ENCODE measurements at regions not wholly inside any gene's neighbourhood (a gene's known extent, or its start where the extent isn't known, plus 50 kb on each side); places are given as distances from the start of the nearest gene placed in this dataset.

DNA sequence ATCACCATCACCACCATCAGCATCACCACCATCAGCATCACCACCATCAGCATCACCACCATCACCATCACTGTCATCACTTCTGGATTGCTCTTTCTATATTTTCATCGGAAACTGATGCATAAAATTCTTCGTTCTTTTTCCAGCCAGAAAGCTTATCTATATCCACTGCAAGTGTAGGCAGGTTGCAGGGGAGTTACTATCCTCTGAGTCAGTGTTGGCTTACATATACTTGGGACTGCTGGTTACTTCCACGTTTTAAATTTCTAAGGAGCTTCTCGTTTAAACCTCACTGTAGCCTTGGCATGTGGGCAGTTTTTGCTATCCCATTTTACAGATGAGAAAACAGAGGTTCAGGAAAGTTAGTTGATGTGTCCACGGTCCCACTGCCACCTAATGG is 66.1 kb downstream of the FOXL3 start:
- intact Hi-C loops (cut with DNase I), result no loop called here
- WGBS, 2 donors, result 81 to 85% methylated on average over 5 of the region's 5 CpGs
- TF ChIP-seq, protein P1, sequence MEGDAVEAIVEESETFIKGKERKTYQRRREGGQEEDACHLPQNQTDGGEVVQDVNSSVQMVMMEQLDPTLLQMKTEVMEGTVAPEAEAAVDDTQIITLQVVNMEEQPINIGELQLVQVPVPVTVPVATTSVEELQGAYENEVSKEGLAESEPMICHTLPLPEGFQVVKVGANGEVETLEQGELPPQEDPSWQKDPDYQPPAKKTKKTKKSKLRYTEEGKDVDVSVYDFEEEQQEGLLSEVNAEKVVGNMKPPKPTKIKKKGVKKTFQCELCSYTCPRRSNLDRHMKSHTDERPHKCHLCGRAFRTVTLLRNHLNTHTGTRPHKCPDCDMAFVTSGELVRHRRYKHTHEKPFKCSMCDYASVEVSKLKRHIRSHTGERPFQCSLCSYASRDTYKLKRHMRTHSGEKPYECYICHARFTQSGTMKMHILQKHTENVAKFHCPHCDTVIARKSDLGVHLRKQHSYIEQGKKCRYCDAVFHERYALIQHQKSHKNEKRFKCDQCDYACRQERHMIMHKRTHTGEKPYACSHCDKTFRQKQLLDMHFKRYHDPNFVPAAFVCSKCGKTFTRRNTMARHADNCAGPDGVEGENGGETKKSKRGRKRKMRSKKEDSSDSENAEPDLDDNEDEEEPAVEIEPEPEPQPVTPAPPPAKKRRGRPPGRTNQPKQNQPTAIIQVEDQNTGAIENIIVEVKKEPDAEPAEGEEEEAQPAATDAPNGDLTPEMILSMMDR (IDR thresholded peaks at IDR 0.05), result no peak
- H3K36me3 ChIP-seq, result no peaks in the 10 kb centered on the region
- H3K4me3 ChIP-seq, result no peak overlapping the region
- H3K9me3 ChIP-seq, result peaks cover 0 to 9% (median 0%) of the 10 kb centered on the region in 11 donors
- DNase-seq, result no peak
- no peak for ATAC-seq
- peaks cover 0 to 52% (median 38%) of the 10 kb centered on the region in 7 donors for H3K27me3 ChIP-seq
- H3K4me1 ChIP-seq, result peaks cover 0 to 13% (median 0%) of the 10 kb centered on the region in 9 donors
- H3K27ac ChIP-seq, result no peak overlapping the region

DNA sequence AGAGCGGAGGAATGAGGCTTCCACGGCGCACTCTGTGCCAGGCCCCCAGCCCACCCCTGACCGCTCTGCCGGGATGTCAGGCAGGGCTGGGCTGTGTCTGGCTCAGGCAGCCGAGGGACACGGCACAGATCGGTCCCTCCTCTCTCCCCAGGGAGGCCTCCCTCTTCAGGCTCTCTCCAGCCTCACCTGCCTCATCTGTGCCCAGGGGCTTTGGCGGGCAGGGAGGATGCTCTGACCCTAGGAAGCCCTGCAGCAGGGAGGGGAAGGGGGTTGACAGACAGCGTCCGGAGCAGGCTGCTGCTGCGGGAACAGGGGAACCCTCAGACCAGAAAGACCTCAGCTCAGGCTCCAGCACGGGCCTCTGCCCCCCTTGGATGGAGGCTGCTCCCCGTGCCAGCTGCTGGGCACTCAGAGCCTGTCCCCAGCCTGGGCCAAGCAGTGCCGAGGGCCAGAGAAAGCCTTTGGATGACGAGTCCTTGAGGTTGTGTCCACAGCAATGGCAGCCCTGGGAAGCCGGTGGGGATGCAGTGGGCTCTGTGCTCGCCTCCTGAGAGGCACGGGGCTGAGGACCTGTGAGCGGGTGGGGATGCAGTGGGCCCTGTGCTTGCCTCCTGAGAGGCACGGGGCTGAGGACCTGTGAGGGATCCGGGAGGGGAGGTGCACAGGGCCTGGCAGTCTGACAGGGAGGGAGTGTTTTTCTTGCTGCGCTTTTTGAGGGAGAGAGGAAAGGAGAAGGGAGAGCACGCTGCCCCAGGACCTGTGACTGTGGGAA is 66.9 kb downstream of the FOXL3 start:
- H3K9me3 ChIP-seq, result peaks cover 0 to 9% (median 0%) of the 10 kb centered on the region in 11 donors
- ATAC-seq (peak in 1 of 8 donors; percentile 56), DNase-seq (no peak)
- H3K27ac ChIP-seq, result no peak overlapping the region
- no peak overlapping the region for H3K4me3 ChIP-seq
- 71 to 78% methylated on average over 24 of the region's 24 CpGs for WGBS, 2 donors
- intact Hi-C loops (cut with DNase I), result no loop called here
- H3K4me1 ChIP-seq, result peaks cover 0 to 7% (median 1%) of the 10 kb centered on the region in 9 donors
- TF ChIP-seq, protein P1 (IDR thresholded peaks at IDR 0.05), result no peak
- no peaks in the 10 kb centered on the region for H3K36me3 ChIP-seq
- peaks cover 0 to 47% (median 33%) of the 10 kb centered on the region in 7 donors for H3K27me3 ChIP-seq

DNA sequence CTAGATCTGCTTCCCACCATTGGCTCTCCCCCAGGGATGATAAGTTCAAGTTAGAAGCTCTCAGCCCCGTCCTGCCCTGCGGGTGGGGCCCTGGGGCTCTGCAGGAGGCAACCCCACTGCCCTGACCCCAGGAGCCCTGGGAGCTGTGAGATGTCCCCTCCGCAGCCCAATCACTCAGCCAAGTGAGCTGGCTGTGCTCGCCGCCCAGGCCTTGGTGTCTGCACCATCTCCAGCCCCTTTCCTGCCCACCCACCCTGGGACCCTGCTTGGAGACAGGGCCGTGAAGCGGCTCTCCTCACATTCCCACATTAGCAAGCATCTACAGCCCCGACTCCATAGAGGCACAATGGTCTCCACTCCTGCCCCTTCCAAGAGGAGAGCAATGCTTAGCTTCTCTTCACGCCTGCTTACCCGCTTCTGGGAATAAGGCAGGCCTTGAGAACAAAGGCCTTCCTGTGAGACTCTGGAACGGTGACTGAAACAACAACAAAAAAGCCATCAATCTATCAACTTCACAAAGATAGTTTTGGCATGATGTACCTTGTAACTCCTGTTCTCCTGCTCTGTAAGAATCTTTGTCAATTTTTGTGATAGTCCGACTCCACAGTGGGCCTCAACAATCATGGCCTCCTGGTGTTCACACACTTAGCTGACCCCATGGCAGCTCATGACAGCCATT is 67.7 kb downstream of the FOXL3 start:
- DNase-seq, result no peak
- H3K36me3 ChIP-seq, result no peaks in the 10 kb centered on the region
- intact Hi-C loops (cut with DNase I), result no loop called here
- no peak for ATAC-seq
- H3K27me3 ChIP-seq, result peaks cover 0 to 42% (median 25%) of the 10 kb centered on the region in 7 donors
- TF ChIP-seq, protein P1 (IDR thresholded peaks at IDR 0.05), result no peak
- 72 to 81% methylated on average over 11 to 12 of the region's 12 CpGs for WGBS, 2 donors
- no peak overlapping the region for H3K27ac ChIP-seq
- no peak overlapping the region for H3K4me3 ChIP-seq
- H3K4me1 ChIP-seq, result peaks cover 0 to 15% (median 4%) of the 10 kb centered on the region in 9 donors
- H3K9me3 ChIP-seq, result peaks cover 0 to 9% (median 0%) of the 10 kb centered on the region in 11 donors

DNA sequence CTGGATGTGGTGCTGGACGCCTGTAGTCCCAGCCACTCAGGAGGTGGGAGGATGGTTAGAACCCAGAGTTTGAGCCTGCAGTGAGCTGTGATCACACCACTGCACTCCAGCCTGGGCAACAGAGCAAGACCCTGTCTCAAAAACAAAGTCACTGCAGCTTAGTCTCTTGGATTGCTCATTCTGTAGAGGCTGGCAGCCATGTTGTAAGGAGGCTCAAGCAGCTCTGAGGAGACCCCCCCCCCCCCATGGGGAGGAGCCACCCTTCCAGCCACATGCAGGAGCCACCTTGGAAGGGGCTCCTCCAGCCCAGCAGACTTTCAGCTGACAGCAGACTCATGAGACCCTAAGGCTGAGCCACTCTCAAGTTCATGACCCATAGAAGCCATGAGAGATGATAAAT is 68.4 kb downstream of the FOXL3 start:
- WGBS, 2 donors, result 97% methylated on average over 1 of the region's 1 CpG
- intact Hi-C loops (cut with DNase I), result no loop called here
- H3K27me3 ChIP-seq, result peaks cover 0 to 45% (median 25%) of the 10 kb centered on the region in 7 donors
- H3K4me1 ChIP-seq, result peaks cover 0 to 22% (median 5%) of the 10 kb centered on the region in 9 donors
- H3K4me3 ChIP-seq, result no peak overlapping the region
- H3K27ac ChIP-seq, result no peak overlapping the region
- no peaks in the 10 kb centered on the region for H3K36me3 ChIP-seq
- TF ChIP-seq, protein P1 (IDR thresholded peaks at IDR 0.05), result no peak
- DNase-seq, result no peak
- peaks cover 0 to 9% (median 0%) of the 10 kb centered on the region in 11 donors for H3K9me3 ChIP-seq
- ATAC-seq, result no peak

All from heart right ventricle (tissue), 16 donors.